GM21723 (cell line): ENCODE measurements at regions not wholly inside any gene's neighbourhood (a gene's known extent, or its start where the extent isn't known, plus 50 kb on each side); places are given as distances from the start of the nearest gene placed in this dataset.
"Not testable (repeated sequence)": the region's sequence is repeated elsewhere in the genome, so short reads cannot be mapped to it uniquely, and the experiment has no call there.

Source experiments
- ATAC-seq: cut with Tn5 transposase; IDR thresholded peaks from one replicate; pipeline ENCODE4 v1.9.1; 2021; ENCODE audit warnings: mild to moderate bottlenecking, moderate library complexity; ENCODE audit not compliant: unreplicated experiment

DNA sequence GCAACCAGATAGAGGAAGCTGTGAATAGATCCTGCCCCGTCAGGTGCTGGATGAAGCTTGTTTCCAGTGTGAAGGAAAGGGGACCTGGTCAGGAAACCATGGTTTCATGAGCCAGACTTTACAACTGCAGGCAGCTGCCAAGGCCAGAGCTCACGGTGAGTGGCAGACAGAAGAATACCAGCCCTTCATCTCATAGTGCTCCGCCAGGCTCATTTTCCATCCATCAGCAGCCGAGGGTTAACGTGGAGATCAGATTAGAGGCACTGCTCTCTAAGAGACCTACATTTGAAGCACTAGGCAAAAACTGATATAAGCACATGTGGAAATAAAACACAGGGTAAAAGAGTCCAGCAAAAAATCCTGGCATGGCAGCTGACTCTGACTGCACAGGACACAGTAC lies 172.4 kb downstream of the CD24 start:
- no peak for ATAC-seq

DNA sequence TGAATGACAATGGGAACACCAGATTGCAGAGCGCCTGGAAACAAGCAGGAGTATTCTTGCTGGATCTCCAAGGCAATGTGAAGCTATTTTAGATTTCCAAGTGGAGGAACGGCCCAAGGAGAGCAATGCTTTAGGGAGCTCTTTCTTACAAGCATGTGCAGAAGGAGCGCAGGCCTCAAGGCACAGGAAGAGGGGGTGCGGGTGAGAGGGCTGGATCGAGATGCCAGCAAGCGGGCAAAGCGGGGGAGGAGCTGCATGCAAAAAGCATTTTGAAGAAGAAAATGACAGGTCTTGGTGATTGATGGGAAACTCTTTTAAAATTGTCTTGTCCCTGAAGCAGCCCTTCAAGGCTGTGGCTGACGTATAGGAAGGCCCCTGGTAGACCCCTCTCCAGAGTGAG lies 171.9 kb downstream of the QRSL1 start:
- no peak for ATAC-seq

DNA sequence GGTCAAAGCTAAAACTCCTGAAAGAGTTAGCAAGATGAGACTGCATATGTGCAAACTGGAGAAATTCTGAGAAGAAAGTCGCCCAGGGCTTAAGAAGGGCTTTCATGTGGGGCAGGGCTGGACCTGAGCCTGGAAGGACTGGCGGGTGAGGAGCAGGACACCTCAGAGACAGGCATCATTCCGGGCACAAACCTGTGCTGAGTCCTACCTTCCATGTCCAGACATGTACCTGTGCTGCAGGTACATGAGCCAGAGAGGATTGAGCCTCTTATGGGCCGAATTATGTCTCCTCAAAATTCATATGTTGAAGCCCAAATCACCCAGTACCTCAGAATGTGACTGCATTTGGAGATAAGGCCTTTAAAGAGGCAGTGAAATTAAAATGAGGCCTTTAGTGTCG lies 171.0 kb downstream of the QRSL1 start:
- no peak for ATAC-seq

DNA sequence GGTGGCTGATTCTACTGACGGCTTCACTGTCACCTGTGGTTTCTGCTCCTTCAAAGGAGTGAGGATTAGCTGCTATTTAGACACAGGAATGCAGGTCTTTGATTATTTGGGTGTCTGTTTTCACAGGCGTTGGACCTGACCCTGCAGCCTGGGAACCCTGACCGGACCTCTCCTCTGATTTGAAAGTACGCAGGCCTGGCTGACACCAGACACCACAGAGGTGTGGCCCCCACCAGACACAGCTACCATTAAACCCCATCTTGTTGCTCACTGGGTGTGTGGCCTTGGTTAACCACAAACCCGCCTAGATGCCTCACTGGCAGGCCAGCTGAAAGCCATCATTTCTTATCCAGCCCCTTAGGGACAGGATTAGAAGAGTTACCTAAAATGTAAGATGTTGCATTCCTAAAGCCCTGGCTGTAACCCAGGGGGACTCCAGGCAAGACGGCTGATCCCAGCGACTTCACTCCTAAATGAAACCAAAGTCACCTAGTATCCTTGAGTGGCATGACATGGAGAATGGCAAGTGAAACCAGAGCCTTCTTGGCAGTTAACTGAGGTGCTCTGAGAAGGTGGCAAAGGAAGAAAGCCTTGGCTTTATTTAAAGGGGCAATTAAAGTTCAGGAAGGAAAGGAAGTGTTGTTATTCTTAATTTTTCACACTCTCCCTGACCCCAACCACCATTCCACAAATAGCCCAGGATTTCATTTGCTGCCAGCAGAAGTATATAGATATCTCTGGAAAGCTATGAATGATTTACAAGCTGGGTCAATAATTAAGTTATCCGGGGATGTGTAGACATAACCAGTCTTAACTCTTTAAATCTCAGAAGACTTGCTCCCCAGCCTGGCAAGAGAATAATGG lies 169.9 kb downstream of the QRSL1 start:
- no peak for ATAC-seq

GRCh38 chr6:106797186-106797585 lies 167.8 kb downstream of the QRSL1 start:
- ATAC-seq = no peak

- no peak for ATAC-seq
These were observed 167.4 kb downstream of the QRSL1 start for GRCh38 chr6:106796781-106797180.

- ATAC-seq = no peak
These were observed 164.8 kb downstream of the QRSL1 start for GRCh38 chr6:106794129-106794528.

DNA sequence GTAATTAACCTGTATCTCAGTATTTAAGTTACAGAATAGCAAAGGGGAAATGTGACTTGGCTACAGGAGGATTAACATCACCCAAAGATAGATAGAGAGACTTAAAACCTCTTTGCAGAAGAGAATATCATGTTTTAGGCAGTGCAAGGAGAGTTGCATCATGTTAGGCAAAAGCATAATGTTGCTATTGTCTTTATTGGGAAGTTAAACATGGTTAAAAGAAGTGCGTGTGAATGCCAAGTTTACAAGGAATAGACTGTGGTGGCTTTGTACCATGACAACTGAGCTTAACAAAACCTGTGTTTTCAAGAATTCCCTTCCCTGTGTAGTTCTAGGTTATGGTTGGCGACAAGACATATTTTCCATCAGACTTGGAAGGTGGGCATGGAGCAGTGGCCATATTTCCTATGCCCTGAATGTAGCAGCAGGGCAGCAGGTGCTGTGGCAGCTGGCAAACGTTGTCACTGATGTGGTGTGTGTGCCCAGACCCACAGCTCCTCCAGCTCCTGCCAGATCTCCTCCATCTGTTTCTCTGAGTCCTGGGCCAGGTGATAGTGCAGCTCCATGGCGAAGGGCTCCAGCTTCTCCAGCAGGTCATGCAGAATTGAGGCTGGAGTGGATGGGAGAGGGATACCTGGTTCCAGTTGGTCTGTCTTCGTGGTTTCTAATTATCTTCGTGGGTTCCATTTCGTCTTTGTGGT lies 163.3 kb downstream of the QRSL1 start:
- no peak for ATAC-seq

DNA sequence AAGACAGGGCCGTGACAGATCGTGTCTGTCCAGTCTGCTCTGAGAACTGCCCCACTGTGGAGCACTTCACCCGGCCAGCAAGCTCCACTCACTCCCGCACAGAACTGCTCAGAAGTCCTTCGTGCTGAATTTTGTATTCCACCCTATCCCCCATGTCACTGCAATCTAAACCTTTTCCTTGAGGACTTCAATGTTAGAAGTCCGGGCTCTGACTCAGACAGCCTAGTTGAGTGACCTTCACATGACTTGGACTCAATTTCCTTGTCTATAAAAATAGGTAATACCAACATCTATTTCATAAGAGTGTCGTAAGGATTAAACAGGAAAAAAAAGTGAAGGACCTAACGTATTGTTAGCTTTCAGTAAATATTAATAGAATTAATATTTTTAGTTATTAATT lies 161.6 kb downstream of the QRSL1 start:
- no peak for ATAC-seq

DNA sequence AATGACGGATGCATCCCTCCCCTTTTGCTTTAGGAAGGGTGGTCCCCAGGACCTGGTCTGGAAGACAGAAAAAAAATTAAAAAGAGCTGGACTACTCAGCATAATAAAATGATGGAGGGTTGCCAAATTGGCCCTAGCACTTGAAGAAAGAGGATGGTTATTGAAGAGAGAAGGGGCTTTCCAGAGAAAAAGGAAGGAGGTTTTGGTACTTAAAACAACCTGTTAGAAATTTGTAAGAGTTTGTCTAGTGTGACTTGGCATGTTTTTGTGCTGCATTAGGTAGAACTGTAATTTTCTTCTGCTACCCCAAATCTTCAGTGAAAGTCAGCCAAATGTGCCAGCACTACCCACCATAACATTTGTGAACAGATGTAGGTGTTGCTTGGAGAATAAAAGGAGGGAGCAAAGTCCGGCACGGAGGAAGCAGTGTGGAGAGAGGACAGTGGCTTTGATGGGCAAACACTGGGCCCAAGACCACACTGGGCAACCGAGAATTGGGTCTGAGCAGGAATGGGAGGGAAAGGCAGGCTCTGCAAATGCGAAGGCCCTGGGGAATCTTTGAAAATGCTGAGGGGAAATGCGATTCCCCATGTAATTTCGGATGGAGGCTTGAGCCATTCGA lies 160.9 kb downstream of the QRSL1 start:
- no peak for ATAC-seq

- ATAC-seq = no peak
These were observed 160.2 kb downstream of the QRSL1 start for GRCh38 chr6:106789428-106790148.

DNA sequence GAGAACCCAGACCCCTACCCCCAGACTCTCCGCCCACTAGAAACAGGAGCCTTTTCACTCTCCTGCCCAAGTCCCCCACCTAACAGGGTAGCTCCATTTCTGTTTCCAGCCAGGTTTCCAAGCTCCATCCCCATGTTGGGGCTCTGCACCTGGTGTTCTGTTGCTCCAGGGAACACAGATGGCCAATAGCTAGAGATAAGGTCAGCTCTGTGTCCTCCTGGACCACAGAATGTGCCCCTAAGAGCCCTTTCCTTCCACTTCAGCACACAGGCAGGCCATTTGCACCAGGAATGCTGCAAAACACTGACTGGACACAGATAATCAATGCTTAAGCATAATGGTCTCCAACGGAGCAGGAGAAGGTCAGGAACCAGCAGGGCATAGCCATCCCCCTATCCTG lies 159.4 kb downstream of the QRSL1 start:
- no peak for ATAC-seq

DNA sequence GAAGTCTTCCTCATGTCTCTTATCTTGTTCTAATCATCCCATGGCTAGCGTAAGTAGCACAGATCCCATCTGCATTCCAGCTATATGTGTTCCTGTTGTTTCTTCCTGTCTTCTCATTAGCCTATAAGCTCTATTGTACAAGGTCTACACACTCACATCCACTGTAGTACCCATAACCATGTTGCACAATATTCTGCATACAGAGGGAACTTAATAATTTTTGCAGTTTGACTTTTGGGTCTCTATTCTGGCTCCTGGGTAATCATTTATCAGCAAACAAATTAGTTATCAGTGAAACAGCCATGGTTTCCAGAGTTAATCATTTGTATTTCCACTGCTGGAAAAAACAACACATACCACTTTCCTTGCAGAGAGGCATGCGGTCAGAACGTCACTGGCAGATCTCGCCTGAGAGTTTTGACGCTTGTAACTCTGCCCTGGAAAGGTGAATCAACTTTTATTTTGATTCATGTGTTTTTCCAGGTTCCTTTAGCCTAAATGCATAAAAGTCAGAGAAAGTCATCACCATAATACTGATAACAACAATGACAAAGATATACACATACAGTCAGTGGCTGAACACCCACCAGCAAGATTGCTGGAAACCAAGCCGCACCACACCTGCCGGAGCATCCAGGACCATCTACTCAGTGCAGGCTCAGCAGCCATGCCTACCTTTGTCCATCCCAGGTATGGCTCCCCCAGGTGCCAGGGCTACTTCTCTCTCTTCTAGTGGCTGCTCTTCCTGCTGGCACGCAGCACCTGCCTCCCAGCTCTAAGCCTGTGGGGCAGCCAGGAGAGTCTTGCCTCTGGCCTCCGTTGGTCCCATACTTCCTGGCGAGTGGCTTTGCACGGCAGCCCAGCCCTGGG lies 158.2 kb downstream of the QRSL1 start:
- ATAC-seq = no peak

- no peak for ATAC-seq
These were observed 155.9 kb downstream of the QRSL1 start for GRCh38 chr6:106785298-106785697.

DNA sequence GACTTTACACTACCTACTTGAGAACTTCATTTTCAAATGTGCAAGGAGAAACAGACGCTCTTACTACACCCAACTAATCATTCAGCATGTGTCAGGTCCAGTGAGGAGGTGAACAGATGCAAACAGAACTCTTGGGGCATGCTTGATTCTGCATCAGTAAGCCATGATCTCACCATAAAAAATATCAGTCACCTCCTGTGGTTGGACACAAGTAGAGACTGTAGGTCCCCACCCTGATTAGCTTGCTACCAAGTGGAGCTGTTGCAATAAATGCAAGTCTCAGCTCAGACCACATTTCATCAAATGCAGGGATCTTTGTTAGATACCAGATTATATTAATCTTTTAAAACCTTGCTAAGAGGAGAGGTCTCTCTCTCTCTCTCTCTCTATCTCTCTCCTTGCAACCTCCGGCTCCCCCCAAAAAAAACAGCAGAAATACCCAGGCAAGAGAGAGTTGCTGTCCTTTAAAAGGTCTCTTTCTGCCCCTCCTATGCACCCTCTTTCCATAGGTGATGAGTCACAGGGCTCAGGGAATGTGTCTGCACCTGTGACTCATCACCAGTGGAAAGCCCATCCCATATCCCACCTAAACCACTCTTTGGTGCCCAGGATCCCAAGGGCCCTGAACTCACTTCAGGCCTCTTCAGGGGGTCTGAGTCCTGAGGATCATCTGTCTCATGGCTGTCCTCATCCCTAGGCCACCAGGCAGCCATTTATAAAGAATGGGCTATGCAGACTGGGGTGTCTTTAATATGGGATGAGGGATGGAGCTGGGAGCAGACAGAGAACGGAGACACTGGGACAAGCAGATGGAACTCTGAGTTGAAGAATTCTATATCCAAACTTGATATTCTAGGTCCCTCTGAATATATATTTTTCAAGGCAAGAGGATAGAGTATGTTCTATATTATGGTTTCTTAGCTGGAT lies 154.5 kb downstream of the QRSL1 start:
- no peak for ATAC-seq

DNA sequence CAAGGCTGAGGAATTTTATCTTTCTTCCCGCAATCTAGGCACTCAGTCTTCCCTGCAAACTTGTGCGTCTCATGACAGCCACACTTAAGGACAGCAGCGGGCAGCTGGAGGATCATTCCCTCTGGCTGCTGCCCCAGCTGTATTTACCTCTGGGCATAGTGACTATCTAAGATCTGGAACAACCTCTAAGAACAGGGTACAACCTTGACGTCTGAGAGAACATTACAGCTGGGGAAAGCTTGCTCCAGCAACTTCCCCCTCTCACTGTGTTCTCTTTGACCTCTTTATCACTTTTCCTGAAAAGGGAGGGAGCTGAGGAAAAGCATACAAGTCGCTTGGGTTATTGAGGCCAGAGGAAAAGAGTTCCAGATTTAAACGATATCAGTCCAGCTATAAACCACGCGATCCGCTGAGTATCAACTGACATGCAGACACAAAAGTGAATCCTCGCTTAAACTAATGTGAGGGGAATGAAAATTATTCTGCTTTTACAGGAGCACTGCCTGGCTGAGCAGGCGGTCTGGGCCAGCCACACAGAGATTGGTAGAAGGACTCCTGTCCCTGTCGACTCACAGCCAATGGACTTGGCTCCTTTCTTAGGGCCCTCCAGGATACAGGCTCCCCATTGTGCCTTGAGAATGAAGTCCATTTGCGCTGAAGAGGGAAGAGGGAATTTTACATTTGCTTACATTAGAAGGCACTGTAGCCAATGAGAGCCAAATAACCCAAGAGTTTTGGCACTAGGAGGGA lies 153.3 kb downstream of the QRSL1 start:
- ATAC-seq = no peak

- ATAC-seq = not testable (repeated sequence)
These were observed 150.2 kb downstream of the QRSL1 start for GRCh38 chr6:106779552-106779951.

DNA sequence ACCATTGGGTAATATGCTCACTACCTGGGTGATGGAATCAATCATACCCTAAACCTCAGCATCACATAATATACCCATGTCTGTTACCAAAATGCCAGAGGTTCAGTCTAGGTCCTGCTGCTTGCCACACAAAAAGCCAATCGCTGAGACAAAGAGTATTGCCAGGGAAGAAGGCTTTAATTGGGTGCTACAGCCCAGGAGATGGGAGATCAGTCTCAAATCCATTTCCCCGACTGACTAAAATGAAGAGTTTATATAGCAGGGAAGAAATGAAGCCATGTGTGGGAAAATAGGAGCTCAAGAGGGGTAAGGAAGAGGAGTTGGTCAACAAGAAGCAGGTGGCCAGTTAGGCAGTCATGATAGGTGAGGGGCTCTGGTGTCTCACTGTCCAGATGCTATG lies 149.6 kb downstream of the QRSL1 start:
- no peak for ATAC-seq
